ENCODE measurements at regions not wholly inside any gene's neighbourhood (a gene's known extent, or its start where the extent isn't known, plus 50 kb on each side); places are given as distances from the start of the nearest gene placed in this dataset.
"Not testable (repeated sequence)": the region's sequence is repeated elsewhere in the genome, so short reads cannot be mapped to it uniquely, and the experiment has no call there.

DNA sequence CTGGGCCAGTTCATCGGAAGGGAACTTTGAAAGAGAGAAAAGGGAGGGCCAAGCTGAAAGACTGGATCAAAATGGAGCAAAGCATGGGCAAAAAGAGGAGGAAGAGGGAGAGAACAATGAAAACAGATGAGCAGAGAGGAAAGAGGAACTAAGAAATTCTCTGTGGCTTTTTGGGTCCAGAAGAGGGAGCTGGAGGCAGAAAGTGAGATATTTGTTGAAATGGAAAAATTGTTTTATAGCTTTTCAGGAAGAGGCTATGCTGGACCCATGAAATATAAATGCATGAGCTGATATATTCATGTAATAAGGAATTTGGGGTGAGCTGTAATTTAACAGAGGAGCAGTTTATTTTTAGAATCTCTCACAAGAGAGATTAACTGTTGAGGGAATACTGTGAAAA, 457.3 kb downstream of the DMAC1 start:
- DNase-seq (ENCODE audit: low spot score): no peak

DNA sequence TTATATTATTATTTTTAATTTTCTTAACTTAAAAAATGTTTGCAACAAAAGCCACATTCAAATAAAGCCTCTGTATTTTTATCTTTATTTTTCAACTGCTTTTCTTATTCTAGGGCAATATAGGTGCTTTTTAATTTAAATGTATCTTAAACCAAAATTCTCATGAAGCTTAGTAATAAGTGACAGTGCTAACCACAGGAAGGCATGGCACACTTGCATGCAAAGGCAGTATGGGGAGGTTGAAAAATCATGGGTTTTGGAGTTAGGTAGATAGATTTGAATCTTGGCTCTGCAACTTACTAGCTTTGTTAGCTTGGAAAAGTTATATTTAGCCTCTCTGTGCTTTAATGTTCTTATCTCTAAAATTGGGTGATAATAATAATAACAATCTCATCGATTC, 458.0 kb downstream of the DMAC1 start:
- no peak for DNase-seq (ENCODE audit: low spot score)

DNA sequence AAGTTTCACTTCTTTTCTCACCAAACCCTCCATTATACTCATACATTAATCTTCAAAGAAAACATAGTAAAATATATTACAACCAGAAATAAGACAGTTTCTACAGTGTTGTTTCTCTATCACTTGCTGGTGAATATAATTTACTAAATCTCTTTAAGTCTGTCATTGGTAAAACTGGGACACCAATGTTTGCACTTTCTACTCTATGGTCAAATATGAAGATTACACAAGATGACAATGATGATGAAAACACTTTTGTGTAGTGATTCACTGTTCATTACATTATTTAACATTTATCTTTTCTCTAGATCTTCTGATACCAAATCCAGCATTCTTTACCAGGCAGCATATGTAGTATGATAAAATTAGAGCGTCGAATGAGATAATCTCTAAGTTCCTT, 459.1 kb downstream of the DMAC1 start:
- no peak for DNase-seq (ENCODE audit: low spot score)

DNA sequence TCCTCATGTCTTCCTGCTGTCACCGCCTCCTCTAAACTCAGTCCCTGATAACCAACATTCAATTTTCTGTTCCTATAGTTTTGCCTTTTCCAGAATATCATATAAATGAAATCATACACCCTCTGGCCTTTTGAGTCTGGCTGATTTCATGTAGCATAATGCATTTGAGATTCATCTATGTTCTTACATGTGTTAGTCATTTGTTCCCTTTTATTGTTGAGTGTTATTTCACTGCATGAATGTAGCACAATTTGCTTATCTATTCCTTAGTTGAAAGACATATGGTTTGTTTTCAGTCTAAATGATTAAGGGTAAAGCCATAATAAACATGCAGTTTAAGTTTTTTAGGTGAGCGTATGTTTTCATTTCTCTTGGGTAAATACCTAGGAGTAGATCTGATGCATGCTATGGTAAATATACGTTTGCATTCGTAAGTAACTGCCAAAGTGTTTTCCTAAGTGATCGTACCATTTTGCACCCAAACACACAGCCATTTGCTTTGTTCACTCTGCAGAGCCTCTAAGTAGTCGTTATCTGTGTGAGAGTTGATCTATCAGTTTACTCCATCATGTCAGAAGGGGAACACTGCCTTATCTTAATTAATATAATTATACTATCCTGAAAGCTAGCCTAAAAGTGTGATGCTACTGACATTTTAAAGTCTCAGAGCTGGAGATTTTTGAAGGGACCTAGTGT, 460.8 kb downstream of the DMAC1 start:
- no peak for DNase-seq (ENCODE audit: low spot score)

DNA sequence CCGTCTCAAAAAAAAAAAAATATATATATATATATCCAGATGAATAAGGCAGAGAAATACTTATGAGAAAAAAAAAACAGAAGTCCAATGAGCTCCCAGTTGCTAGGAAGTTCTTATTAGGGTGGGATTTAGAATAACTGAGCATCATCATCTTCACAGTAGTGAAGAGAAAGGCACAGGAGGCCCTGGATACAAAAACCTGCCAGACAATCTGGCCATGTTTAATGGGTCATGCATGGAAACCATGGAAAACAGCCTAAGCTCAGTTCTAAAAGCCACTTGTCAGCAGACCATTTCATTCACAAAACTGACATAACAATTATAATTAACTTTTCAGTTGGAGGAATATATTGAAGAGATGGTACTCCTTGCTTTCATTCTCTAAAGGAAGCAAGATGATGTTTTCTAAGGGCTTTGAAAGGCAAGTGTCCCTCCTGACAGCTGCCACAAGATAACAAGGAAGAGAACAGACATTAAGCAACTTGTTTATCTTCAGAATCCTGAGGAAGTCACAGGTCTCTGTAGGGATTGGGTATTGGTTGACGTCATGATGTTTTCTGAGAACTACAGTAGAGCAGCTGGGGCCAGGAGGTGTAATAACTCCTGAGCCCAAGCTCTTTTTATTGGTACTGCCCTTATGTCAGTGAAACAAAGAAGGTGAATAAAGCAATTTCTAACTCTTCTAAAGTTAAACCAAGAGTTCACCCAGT, 463.1 kb downstream of the DMAC1 start:
- DNase-seq (ENCODE audit: low spot score): no peak

DNA sequence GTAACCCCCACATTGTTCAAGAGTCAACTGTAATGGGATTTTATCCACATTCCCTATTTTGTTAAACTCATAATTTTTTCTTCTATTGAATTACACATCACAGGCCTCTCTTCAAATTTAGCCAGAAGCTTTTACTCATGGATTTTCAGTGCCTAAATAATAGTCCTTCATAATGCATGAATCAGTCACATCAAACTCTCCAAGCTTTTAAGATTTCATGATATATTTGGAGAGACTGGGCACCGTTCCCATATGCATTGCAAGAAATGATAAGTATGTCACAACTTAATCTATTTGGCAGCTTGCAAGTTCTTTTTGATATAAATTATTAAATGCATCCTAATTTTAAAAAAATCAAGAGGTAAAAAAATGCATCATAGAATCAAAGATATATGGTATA, 465.9 kb downstream of the DMAC1 start:
- no peak for DNase-seq (ENCODE audit: low spot score)

DNA sequence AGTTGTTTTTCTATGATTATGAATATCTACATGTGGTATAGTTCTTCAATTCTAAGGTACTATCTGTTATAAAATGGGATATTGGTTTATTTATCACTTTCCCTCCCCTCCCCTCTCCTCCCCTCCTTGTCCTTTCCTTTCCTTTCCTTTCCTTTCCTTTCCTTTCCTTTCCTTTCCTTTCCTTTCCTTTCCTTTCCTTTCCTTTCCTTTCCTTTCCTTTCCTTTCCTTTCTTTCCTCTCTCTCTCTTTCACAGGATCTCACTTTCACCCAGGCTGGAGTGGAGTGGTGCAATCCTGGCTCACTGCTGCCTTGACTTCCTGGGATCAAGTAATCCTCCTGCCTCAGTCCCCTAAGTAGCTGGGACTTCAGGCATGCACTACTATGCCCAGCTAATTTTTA, 466.8 kb downstream of the DMAC1 start:
- DNase-seq (ENCODE audit: low spot score): no peak

DNA sequence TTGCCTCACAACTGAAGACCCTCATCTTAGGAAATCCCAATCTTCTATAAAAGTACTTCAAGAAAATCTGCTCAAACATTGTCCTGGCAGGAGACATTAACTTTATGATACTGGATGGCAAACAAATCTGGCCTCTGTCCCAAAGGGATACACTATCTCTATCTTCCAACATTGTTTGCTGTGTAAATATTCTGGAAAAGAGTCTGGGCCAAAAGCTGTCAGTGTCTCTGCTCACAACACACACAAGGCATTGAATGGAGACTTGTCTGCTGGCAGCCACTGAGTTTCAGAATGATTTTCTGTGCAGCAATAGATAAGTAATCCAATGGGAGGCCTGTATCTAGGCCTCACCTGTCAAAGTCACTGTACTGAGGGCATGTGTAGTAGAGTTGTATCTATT, 471.1 kb downstream of the DMAC1 start:
- DNase-seq (ENCODE audit: low spot score): no peak

DNA sequence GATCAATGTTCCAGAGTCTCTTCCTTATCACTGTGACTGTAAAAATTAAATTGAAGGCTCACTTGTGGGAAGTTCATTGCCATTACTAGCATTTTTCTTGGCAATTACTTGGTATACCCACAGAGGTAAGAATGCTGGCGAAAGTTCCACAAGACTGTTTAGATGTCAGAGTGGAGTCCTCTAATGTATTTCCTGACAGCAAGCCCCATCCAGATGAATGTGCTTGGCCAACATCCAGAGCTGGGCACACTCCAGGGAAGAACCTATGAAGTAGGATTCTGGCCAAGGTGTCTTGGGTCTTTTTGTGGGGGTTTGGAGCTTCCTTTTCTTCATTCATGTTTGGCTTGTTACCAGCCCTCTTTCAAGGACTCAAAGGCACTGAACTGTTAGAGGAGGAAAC, 473.6 kb downstream of the DMAC1 start:
- no peak for DNase-seq (ENCODE audit: low spot score)

DNA sequence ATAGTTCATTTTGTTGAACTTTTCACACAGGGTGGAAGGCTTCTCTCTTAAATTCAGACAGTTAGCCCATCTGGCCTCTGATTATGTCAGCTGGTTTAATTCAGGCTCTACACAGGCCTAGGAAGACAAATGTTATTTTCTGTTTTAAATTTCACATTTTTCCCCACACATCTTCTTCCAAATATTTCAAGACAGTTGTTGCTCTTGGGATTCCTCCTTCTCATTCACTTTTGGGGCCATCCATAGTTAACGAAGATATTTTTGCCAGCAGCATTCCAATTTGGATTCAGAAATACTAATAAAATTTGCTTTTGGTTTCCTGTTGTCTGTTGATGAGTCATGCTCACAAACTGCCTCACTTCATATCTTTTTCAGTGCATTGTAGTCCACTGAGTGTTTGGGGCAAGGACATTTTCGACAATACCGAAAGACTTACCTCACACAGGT, 475.4 kb downstream of the DMAC1 start:
- DNase-seq (ENCODE audit: low spot score): no peak

DNA sequence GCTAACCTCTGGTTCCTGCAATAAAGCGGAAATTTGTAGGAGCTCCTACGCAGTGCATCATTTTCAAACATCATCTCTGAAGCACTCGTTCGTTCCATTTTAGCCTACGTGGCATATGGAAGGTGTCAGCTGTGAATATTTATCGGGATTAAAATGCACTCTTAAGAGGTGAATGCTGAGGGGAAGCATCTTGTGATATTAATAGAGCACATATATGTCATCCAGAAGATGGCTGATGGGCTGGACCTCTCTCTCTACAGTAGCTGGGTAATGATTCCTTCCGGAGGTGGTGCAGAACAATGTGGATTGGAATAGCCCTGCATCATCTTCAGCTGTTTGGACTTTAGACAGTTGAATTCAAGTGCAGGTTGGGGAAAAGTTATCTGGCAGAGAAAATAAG, 478.7 kb downstream of the DMAC1 start:
- DNase-seq (ENCODE audit: low spot score): no peak

DNA sequence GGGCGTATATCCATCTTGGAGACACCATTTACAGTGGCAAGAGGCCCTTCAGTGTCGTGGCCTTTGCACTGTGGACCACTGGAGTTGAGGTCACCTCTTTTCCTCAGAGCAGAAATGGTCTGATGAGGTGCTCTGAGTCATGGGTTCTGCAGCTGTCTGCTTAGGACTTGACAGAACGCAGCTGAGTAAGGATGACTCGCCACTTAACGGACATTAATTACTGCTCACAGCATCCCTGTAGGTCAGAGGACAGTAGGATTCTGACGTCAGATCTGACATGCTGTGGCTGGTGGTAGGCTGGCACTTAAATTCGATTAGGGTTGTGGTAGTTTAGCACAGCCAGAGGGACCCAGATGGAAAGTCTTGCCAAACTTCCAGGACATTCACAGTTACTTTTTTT, 479.4 kb downstream of the DMAC1 start:
- no peak for DNase-seq (ENCODE audit: low spot score)

DNA sequence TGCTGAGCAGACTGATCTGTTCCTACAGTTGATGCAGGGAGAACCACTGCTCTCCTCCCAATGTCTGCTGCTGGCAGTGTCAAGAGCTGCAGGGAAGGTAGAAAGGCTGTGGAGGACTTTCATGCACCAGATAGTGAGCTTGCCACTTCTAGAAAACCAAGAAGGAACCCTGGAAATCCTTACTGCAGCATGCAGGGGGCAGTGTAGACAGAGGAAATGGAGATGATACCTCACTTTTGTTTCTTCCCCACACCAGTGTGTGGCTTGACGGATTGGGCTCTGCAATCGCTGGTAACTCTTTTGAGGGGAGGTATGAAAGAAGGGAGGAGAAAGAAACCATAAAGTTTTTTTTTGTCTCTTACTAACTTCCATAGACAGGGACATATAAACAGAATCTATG, 480.7 kb downstream of the DMAC1 start:
- no peak for DNase-seq (ENCODE audit: low spot score)

DNA sequence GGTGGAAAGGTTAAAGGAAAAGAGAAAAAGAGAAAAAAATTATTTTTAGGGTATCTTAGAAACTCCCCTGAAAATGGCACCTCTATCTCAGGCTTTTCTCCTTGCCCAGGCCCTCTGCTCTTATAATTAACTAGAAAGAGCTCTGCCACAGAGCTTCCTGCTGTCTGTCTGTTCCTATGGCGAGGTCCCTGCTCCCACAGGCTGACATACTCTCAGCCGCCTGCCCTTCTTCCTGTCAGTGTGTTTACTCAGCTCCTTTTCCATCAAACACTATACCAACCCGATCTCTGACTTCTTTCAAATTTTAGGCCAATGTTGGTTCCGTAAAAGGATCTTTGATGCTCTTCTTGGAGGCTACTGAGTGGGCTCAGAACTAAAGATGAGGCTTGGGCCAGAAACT, 482.6 kb downstream of the DMAC1 start:
- DNase-seq (ENCODE audit: low spot score): no peak

DNA sequence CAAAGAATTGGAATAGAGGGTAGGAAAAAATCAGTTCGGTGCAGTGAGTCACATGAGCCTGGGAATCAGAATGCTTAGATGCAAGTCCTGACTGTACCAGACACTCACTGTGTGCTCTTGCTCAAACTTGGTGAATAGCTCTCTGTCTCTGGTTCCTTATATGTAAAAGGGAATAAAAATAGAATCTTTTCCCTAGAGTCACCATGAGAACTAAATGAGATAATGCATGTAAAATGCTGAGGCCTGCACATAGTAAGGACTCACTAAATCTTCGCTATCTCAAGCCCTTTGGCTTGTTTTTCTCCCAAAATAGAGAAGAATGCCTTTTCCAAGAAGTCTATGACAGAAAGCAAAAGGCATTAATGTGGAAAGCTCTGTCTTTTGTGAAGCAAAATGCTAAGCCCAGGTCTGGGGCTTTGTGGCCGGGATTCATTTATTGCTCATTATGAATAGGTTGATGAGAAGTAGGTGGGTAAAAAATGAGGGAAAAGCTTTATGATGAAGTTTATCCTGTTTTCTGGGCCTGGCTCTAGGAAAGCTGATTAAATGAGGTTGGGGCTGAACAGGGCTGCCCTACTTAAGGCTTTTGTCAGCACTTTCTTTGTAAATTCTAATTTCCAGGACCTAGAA, 483.3 kb downstream of the DMAC1 start:
- no peak for DNase-seq (ENCODE audit: low spot score)

DNA sequence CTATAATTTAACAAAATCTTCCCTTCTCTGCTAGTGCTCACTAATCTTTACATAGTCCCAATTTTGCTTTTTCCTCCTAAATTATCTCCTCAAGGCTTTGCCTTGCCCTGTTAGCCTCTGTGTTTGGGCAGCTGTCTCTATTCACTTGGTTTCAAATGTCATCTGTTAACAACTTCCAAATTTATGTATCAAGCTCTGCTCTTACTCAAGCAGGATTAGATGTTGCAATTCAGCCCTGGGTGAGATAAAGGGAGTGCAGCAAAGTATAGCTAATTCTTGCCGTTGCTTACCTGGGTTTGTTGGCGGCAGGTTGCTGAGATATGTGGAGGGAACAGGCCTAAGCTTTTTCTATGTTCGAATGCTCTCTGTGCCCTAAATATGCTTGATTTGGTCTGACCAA, 483.8 kb downstream of the DMAC1 start:
- DNase-seq (ENCODE audit: low spot score): no peak

DNA sequence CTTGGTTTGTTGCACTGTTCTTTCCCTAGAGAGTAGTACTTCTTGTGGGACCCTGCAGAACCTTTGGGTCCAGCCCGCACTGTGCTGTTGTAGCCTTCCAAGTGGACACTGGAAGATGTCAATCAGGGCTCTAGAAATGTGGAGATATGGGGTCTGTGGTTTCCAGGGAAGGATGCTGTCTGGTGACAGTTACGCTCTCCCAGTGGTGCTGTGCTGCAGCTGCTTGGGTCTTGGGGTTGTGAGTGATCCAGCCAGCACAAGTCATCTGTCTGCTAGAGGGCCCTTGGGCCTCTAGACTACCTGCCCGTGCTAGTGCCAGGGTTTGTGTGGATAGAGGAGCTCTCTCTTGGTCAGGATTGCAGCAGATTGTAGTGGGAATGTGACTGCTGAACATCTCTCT, 484.5 kb downstream of the DMAC1 start:
- DNase-seq (ENCODE audit: low spot score): no peak

DNA sequence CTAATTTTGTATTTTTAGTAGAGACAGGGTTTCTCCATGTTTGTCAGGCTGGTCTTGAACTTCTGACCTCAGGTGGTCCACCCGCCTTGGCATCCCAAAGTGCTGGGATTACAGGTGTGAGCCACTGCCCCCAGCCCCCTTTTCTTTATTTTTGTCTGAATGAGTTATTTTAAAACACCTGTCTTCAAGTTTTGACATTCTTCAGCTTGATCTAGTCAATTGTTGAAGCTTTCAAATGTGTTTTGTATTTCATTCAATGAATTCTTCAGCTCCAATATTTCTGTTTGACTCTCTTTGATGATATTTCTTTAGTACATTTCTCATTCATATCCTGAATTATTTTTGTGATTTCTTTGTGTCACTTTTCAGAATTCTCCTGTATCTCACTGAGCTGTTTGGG, 486.2 kb downstream of the DMAC1 start:
- no peak for DNase-seq (ENCODE audit: low spot score)

DNA sequence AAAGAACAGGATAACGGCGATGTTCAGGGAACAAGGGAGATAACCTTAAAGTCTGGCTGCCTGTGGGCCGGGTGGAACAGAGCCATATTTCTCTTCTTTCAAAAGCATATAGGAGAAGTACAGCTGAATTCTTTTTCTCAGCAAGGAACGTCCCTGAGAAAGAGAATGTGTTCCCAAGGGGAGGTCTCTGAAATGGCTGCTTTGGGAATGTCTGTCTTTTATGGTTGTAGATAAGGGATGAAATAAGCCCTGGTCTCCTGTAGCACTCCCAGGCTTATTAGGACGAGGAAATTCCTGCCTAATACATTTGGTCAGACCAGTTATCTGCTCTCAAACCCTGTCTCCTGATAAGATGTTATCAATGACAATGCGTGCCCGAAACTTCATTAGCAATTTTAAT, 490.5 kb downstream of the DMAC1 start:
- DNase-seq (ENCODE audit: low spot score): not testable (repeated sequence)

DNA sequence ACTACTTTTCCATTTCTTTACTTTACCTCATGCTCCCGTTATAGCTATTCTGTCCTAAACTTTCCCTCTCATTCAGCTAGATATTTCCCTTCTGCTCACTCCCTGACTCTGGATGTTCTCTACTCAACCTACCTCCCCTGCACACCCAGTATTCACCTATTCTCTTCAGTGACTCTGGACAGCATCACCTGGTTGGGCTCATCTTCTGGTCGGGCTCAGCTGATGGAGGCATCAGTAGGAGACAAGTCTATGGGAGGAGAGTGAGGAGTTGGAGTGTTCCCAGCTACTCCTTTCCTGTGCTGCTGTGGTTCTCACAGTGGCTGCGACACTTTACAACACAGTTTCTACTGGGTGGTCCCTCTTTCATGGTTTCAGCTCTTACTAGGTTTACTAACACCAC, 493.9 kb downstream of the DMAC1 start:
- no peak for DNase-seq (ENCODE audit: low spot score)

DNA sequence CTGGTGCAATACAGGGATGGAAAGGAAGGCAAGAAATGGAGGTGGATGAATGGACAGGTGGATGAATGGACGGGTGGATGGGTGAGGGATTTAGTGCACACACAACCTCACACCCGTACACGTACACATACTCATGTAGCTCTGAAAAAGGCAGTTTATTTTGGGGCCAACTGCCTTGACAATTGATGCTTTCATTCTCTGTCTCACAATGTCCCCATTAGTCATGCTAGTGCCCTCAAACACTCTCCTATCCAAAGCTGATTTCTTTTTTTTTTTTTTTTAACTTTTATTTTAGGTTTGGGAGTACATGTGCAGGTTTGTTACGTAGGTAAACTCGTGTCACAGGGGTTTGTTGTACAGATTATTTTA, 495.0 kb downstream of the DMAC1 start:
- DNase-seq (ENCODE audit: low spot score): peak; percentile 77

DNA sequence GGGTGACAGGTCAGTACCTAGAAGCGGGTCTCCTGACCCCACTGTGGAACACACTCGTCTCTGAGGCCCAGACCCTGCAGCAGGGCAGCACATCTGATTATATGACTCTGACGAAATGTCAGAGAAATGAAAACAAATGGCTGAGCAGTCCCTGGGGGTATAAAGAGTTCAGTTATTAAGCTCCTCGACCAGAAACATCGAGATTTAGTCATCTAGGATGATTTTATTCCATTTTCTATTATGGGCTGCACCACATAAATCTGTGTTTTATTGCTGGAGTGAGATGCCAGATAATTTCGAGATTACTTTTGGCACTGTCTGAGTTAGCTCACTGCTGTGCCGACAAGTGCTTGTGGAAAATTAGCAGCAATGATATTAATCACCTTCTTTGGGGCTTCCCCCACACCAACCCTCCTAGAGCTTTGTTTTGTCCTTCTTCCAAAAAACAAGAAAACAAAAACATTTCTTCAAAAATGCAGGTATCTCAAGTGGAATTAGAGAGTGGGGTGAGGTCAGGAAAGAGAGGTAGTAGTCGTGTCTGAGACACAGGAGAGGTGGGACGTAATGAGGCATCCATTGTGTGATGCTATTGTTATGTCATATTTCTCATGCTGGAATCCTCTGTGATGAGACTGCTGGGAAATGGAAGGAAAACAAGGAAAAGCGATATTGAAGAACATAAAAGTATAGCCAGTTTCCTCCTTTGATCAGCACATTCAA, 495.5 kb downstream of the DMAC1 start:
- no peak for DNase-seq (ENCODE audit: low spot score)

DNA sequence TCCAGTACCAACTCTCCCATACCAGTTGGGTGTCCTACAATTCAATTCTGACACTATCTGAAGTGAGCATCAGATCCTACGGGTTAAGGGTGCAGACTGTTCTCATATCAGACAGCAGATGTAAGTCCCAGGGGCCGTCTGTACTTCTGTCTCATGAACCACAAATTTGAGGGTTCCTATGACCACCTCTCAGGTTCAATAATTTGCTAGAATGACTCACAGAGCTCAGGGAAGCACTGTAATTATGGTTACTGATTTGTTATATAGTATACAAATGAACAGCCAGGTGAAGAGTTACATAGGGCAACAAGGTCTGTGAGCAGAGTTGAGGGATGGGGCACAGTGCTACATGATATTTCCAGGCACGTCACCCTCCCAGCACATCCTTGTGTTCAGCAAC, 499.1 kb downstream of the DMAC1 start:
- DNase-seq (ENCODE audit: low spot score): no peak
